Left colon (tissue), 2 donors: ENCODE measurements at regions not wholly inside any gene's neighbourhood (a gene's known extent, or its start where the extent isn't known, plus 50 kb on each side); places are given as distances from the start of the nearest gene placed in this dataset.
A peak's percentile ranks its signal among the peaks of the same experiment; 100 is the strongest.
"Not testable (repeated sequence)": the region's sequence is repeated elsewhere in the genome, so short reads cannot be mapped to it uniquely, and the experiment has no call there.

ENCODE experiments used
- ATAC-seq: fragments of 200-7000 bp; cut with Tn5 transposase; one replicate; pipeline ENCODE4 v1.9.1; 2020; ENCODE audit warnings: mild to moderate bottlenecking, moderate library complexity
- DNase-seq, 2 donors: peaks; one replicate each; pipeline ENCODE4 v3.0.0-alpha.2; 2020
- intact Hi-C, 2 donors: fragments of 100-400 bp; cut with DNase I in 1 of 2; cut with micrococcal nuclease in 1 of 2; formaldehyde crosslinking; loops; one replicate each; pipeline versions ENCODE4 v1.11.2 to v1.14.0; 2022; cut with DNase I, micrococcal nuclease
- donor health status: DM: no; HTN: no; CAD: no.
- donor health status: DM: yes; HTN: yes; CAD: no.

DNA sequence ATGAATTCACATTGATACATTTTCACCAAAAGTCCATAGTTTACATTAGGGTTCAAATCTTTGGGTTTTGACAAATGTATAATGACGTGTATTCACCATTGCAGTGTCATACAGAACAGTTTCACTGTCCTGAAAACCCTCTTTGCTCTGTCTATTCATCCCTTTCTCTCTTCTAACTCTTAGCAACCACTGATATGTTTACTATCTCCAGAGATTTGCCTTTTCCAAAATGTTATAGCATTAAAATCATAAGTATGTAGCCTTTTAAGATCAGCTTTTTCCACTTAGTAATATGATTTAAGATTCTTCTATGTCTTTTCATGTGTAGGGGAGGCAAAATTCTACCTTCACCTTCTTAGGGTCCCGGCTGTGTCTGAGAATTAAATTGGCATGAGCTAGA is 203.8 kb downstream of the TPRG1 start:
- no peak for DNase-seq
- intact Hi-C loops, result no loop called here
- ATAC-seq, result no peak

DNA sequence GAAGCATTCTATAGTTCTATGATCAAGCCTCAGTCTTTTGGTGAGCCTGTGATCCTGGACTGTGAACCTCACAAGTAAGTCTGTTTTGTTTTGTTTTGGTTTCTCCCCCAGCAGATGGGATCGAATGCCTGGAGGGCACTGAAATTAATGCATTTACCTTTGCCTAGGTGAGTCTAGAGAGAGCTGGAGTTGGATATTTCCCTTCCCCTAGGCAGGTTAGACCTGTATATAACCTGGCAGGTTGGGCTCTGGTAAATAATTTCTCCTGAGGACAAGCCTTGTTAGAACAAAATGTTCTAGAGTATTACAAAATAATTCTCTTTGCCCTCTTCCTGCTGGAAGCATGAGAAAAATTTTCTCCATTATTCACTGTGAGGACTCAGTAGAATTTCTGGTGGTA is 211.9 kb downstream of the TPRG1 start:
- intact Hi-C loops, result no loop called here
- DNase-seq (no peak), ATAC-seq (no peak)

DNA sequence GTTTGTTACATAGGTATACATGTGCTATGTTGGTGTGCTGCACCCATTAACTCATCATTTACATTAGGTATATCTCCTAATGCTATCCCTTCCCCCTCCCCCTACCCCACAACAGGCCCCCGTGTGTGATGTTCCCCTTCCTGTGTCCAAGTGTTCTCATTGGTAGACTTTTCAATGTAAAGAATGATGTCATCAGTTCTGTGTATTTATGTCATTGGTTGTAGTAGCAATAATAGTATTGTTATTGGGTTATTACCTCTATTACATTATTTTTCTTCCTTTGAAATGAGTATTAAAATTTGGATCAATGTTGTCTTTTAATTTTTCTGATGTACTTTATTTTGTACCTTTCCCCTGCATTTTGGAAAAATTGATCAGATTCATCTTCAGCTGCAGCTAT is 214.1 kb downstream of the TPRG1 start:
- intact Hi-C loops, ATAC-seq, DNase-seq: not testable (repeated sequence)

DNA sequence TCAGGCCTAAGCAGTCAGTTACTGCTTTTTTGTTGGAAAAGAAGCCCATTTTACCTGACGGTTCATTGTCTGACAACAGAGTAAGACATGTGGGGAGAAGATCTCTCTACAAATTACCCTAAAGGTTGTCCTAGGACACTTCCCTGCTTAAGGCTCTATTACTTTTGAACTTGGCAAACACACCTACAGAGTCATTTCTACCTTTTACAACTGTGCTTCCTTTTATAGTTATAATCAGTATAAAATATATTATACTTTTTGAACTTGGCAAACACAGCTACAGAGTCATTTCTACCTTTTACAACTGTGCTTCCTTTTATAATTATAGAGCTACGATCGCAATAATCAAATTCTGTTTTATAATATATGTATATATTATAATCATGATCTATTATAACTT is 215.0 kb downstream of the TPRG1 start:
- DNase-seq, result no peak
- peak; percentile 95 for ATAC-seq
- intact Hi-C loops, result no loop called here

DNA sequence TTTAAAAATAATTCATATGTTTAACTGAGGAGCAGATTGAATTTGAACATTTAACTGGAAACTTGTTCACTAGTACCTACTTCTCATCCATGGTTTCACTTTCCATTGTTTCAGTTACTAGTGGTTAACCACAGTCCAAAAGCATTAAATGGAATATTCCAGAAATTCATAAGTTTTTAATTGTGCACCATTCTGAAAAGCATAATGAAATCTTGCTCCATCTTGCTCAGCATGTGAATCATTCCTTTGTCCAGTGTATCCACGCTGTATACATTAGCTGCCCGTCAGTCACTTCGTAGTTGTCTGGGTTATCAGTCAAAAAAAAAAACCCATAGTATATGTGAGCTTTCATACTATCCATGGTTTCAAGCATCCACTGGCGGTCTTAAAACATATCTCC is 217.6 kb downstream of the TPRG1 start:
- ATAC-seq, result no peak
- intact Hi-C loops, result no loop called here

DNA sequence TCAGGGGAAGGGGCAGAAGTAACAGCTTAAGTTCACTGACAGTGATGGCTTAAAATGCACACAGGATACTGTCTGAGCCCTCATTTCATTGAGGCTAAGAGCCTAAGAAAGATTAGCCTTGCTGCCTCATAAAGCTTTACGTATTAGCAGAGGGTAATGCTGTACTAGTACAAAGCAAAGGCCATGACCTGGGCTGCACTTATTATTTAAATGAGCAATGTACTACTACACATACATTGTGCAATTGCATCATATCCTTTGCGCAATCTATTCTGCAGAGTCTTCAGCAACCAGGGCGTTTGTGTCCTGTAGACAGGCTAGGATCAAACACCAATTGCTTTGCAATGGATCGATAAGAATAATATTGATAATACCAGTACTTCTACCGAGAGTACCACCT is 221.8 kb downstream of the TPRG1 start:
- intact Hi-C loops, result no loop called here
- ATAC-seq, result peak; percentile 68
- DNase-seq, result peak in 1 of 2 donors; percentile 36

More for the DNA sequence above, 217.6 kb downstream of the TPRG1 start:
- no peak for DNase-seq

DNA sequence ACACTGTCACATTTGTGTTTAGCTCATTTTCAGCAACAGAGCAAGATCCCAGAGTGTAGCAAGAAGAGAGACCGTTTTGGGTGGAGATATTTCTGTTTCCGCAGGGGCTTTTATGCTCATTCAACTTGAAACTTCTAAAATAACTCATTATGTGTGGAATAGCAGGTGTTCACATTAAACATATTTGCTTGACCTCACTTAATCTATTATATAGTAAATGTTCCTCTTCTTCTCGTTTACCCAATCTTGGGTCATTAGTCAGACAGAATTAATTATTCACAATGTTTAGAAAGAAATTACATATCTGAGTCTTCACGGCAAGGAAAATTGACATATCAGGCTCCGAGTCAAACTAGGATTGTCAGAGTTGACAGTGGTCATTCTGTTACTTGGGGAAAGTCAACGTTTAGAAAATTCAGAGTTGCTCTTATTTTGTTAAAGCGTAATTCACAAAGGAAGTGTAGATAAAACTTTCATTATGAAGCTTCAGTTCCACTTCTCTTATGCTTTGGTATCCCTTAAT is 222.9 kb downstream of the TPRG1 start:
- no peak for ATAC-seq
- no peak for DNase-seq
- intact Hi-C loops, result no loop called here

DNA sequence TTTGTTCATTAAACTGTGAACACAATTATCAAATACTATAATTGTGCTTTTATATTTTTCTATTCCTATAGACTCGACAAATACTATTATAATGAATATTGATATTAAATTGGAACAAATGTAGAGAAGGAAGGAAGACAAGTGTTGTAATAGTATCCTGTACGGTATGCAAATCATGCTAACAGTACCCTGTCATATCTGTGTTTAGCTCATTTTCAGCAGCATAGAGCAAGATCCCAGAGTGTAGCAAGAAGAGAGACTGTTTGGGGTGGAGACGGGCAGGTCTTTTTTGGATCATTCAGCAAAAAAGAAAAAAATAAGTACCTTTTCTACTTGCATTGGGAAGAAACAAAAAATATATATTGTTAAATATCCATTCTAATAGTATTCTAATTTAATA is 224.1 kb downstream of the TPRG1 start:
- no peak for ATAC-seq
- no peak for DNase-seq
- intact Hi-C loops, result no loop called here

DNA sequence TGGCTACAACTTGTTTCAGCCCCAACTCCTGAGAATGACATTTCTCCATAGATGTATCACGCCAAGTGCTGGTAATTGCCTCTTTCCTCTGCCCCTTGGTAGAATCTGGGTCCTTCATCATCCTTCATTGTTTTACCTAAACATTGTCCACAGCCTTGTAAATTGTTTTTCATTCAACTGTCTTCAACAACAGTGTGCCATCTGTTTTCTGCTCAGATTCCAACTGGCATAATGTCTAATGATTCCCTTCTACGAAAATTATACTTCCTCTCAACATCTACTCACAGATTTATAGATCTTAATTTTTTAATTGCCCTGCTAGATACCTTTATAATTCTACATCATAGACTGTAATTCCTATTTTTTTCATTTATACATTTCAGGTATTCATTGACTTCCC is 226.9 kb downstream of the TPRG1 start:
- intact Hi-C loops, result no loop called here
- ATAC-seq (no peak), DNase-seq (no peak)

DNA sequence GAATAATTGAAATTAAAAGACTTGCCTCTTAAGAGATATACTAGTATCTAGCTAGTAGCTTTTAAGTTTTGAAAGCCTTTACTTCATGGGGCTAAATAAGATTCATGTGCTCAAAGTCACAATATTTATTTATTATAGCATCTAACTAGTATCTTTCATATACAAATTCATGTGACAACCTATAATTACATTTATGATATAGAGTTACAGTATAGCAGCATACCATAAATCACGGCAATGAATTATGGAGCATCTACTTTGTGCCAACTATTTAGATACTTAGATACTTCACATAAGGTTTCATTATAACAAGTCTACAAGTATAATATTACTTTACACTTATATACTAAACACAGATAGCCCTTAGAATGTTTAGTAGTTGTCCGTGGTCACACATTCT is 229.4 kb downstream of the TPRG1 start:
- no peak for ATAC-seq
- intact Hi-C loops, result no loop called here
- no peak for DNase-seq

DNA sequence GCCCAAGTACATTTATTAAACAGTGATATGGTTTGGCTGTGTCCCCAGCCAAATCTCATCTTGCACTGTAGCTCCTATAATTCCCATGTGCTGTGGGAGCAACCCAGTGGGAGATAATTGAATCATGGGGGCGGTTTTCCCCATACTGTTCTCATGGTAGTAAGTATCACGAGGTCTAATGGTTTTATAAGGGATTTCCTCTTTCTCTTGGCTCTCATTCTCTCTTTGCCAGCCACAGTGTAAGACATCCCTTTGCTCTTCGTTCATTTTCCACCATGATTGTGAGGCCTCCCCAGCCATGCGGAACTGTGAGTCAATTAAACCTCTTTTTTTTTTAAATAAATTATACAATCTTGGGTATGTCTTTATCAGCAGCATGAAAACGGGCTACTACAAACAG is 228.0 kb upstream of the TP63 start:
- intact Hi-C loops, result no loop called here
- DNase-seq (no peak), ATAC-seq (no peak)

DNA sequence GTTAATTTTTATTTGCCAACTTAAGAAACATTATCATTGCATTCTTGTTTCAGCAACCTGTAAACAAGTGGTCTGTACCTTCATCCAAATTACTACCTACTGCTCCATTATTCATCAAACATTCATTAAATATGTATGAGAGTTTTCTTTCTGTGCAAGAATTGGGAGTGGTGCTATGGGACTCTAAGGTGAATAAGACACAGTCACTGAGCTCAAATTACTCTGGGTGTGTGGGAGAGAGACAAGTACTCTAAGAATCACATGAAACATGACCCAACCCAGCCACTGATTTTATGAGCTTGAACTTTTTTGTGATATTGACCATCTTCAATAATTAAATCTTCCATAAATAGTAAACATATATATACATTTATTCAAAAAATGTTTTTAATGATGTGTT is 227.2 kb upstream of the TP63 start:
- intact Hi-C loops, result no loop called here
- ATAC-seq (no peak), DNase-seq (no peak)

DNA sequence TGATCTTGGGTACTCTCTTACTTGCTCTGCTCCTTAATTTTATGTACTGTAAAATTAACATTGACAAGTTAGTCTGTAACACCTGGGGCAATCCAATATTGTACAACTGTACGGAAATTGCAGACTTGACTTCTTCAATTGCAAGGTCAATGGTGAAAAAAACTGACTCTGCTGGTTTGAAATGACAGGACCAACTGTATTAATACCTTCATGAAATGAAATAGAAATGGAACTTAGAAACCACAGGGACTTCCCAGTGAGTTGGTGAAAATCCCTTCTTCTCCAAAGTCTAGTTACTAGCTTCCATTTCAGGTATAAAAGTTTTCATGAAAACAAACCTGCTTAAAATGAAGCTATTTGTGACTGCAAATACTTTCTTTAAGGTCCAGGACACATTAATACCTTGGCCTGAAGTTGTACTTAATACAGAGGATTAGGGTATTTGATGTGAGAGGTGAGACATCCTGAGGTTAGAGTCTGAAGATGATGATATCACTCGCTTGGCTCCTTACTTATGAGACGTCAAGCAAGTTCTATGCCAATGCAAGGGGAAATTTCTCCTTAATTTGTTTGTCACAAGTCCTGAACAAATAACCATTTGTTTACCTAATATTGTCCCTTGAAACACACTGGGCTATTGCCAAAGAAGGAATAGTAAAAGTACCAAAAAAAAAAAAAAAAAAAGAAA is 226.2 kb upstream of the TP63 start:
- ATAC-seq, result no peak
- intact Hi-C loops, result no loop called here
- no peak for DNase-seq

DNA sequence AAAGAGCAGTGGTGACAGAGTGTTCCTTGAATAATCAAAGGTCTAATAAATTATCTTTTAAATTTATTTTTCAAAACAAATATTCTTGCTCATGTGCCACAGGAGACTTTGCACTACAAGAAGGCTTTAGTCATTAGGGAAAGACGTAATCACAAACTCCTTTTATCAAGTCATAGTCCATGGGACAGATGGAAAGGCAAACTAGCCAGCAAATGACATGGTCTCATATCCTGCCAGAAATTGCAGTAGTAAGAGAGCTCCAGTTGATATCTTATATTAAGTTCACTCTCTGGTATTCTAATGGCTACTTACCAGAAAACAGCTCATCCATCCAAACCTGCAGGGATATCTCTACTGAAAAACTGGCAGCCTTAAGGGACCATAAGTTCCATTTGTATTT is 225.0 kb upstream of the TP63 start:
- DNase-seq (no peak), ATAC-seq (no peak)
- intact Hi-C loops, result no loop called here

DNA sequence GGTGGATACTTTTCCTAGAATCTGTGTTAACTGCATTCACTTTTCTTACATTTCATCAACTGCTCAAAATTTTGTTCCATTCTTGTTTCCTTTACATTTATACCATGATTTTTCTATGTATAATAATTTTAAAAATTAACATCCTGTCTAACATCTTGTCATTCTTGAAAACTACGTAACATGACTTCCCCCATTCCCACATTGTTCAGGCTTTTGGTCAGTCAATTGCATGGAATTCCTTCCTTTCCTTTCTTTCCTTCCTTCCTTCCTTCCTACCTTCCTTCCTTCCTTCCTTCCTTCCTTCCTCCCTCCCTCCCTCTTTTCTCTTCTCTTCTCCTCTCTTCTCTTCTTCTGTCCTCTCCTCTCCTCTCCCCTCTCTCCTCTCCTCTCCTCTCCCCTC is 220.7 kb upstream of the TP63 start:
- DNase-seq (no peak), ATAC-seq (no peak)
- intact Hi-C loops, result no loop called here

DNA sequence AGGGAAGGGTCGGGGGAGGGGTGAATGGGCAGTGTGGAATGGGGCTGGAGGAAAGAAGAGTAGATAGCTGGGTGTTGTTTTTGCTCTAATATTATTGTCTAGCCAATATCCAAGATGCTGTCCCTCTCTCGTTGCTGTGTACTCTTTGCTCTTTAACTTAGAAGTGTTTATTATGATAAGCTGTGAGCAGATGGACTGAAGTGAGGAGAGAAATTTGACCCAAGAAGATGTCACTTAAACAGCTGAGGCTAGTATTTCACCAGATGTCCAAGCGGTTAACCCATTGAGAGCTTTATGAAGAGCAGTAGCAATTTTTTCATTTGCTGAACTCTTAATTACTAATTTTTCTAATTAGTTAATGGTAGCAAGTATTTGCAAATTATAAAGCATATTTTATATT is 212.2 kb upstream of the TP63 start:
- ATAC-seq, result no peak
- intact Hi-C loops, result no loop called here
- DNase-seq, result no peak

DNA sequence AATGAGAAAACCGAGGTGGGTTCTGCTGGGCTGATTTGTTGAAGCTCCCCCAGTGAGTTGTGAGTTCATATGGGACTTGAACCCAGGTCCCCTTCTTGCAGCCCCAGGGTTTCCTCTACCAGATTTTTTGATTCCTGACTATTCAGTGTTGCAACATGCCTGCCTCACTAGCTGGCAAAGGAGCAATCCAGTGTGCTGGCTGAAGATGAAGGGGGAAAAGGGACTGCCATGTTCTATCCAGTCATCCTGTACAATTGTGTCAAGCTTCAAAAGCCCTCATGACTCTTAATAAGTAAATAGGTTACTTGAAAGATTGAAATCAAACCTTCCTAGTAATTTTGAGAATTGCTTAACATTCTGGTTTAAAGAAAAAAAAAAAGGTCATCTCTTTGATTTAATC is 211.5 kb upstream of the TP63 start:
- intact Hi-C loops, result no loop called here

DNA sequence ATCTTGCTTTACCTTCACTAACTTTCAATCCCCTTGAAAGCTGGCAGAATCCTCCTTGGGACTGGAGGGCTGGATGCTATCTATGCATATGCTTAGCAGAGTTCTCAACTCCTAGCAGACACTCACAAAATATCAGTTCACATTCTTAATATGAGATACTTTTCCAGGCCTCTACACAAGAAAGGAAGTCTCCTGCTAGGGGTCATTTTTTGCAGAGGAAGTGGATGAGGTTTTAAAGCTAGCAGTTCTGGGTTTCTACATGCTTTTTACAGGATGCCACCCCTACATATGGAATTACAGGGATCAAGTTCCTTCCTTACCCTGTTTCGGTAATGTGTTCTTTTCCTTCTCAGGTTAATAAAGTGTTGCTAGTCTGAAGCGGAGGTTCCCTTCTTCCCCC is 206.3 kb upstream of the TP63 start:
- intact Hi-C loops, result no loop called here
- ATAC-seq (no peak), DNase-seq (no peak)

More for the DNA sequence above, 211.5 kb upstream of the TP63 start:
- ATAC-seq, result no peak
- no peak for DNase-seq

DNA sequence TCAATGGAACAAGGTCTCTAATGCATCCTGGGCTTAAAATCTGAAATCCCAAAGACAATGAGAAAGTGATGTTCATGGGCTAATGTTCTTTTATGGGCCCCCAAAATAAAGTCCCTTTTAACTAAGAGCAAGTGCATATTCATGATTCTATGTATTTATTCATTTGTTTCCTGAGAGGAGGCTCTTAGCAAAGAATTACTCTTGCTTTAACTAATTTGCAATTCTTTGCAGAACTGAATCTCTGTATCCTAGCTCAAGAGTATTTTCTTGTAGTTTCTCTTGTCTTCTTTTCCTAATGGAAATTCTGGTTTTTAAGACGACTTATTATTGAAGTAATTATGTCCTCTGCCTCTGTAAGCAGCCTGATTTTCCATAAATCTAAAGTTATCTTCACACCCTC is 202.2 kb upstream of the TP63 start:
- ATAC-seq, result no peak
- DNase-seq, result no peak
- intact Hi-C loops, result no loop called here

DNA sequence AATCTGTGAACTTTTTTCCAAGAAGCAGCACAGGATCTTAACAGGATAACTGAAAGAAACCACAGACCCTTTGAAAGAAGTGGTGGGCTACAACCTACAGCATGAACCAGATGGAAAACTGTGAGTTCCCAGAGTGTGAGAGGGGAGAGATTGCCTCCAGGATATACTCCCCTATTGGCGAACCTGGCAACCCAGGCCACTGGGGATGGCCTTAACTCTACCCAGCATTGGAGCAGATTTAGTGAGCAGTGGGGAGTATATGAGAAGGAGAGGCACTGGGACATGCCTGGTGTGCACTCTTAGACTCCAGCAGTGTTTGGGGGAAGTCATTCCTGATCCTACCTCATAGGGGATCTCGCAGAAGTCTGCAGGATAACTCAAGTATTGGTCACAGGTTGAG is 201.0 kb upstream of the TP63 start:
- ATAC-seq (no peak), DNase-seq (no peak)
- intact Hi-C loops, result no loop called here

DNA sequence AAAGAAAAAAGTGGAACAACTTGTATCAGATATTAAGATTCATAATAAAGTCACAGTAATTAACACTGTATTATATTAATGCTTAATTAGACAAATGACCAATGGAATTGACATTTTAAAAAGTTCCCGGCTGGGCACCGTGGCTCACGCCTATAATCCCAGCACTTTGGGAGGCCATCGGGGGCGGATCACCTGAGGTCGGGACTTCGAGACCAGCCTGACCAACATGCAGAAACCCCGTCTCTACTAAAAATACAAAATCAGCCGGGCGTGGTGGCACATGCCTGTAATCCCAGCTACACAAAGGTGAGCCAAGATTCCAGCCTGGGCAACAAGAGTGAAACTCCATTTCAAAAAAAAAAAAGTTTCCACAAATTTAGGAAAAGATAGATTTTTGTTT is 188.9 kb upstream of the TP63 start:
- ATAC-seq, intact Hi-C loops, DNase-seq: not testable (repeated sequence)
